GM12878 (cell line): ENCODE measurements at regions not wholly inside any gene's neighbourhood (a gene's known extent, or its start where the extent isn't known, plus 50 kb on each side); places are given as distances from the start of the nearest gene placed in this dataset.
A peak's percentile ranks its signal among the peaks of the same experiment; 100 is the strongest.

ENCODE experiments used
- ATAC-seq: fragments of 200-7000 bp; cut with Tn5 transposase; 3 replicates; pipeline ENCODE4 v1.9.1; 2020; ENCODE audit warnings: mild to moderate bottlenecking, moderate library complexity
- BruUV-seq: library from RNA; stranded (reverse); fragments of 400-500 nt; replicated peaks from 2 replicates; lab custom pipeline; 2021; lab: Mats Ljungman, UMichigan
- CTCF ChIA-PET: fragments of 300-600 bp; sonication (Branson Sonifier 250); formaldehyde crosslinking; extraction: SDS; loops from one replicate; lab custom pipeline; 2021; ENCODE audit warnings: inconsistent platforms; lab: Yijun Ruan, JAX
- POLR2A ChIA-PET: fragments of 350-600 bp; formaldehyde crosslinking; extraction: SDS; loops from one replicate; lab custom pipeline; 2021; ENCODE audit warnings: inconsistent platforms; lab: Charles Lee
- RAD21 ChIA-PET: fragments of 300-600 bp; sonication (Branson Sonifier 250); formaldehyde crosslinking; loops from one replicate; lab custom pipeline; 2023; ENCODE audit warnings: antibody characterized with exemption; ENCODE audit not compliant: unreplicated experiment; lab: Charles Lee
- SMC1A ChIA-PET: fragments of 300-600 bp; sonication (Branson Sonifier 250); formaldehyde crosslinking; loops from one replicate; lab custom pipeline; 2023; ENCODE audit not compliant: unreplicated experiment, uncharacterized antibody; lab: Charles Lee
- DNase-seq: peaks from one replicate; pipeline ENCODE4 v3.0.0-alpha.2; 2011; ENCODE audit warnings: low read depth, low spot score
- FAIRE-seq: peaks from 3 replicates; lab custom pipeline; 2011; peaks lifted over from hg19 to GRCh38; lab: Jason Lieb, UNC
- H2AFZ ChIP-seq: 2 replicates; pipeline ENCODE4 v1.6.0; 2011; ENCODE audit warnings: low read depth, low read length, control low read depth; ENCODE audit not compliant: control insufficient read depth
- H3K27ac ChIP-seq: 2 replicates; pipeline ENCODE4 v1.5.1; 2011; ENCODE audit warnings: control low read depth; ENCODE audit not compliant: control insufficient read depth, insufficient read depth
- H3K27me3 ChIP-seq, 2 experiments: replicated peaks in 1 of 2; 2 replicates each; pipeline versions ENCODE4 v1.6.0 to v1.6.1; 2011; ENCODE audit warnings: low read length in 1 of 2; ENCODE audit not compliant: control insufficient read depth in 2 of 2, insufficient read depth in 2 of 2
- H3K36me3 ChIP-seq, 2 experiments: 2 replicates each; pipeline ENCODE4 v1.5.1; 2011; ENCODE audit warnings: low read length in 1 of 2; ENCODE audit not compliant: control insufficient read depth in 2 of 2, insufficient read depth in 2 of 2
- H3K4me1 ChIP-seq: 2 replicates; pipeline ENCODE4 v1.6.1; 2011; ENCODE audit warnings: mild to moderate bottlenecking, low read length, moderate library complexity, mixed read lengths; ENCODE audit not compliant: control insufficient read depth, insufficient read depth
- H3K4me2 ChIP-seq: 2 replicates; pipeline ENCODE4 v1.6.0; 2011; ENCODE audit warnings: control low read depth; ENCODE audit not compliant: control insufficient read depth, insufficient read depth
- H3K4me3 ChIP-seq: fragments of 200-600 bp; sonication (generic); 2 replicates; pipeline ENCODE4 v1.5.1; 2016
- H3K79me2 ChIP-seq: 2 replicates; pipeline ENCODE4 v1.6.0; 2011; ENCODE audit warnings: low read length; ENCODE audit not compliant: control insufficient read depth, insufficient read depth
- H3K9ac ChIP-seq: 2 replicates; pipeline ENCODE4 v1.8.0; 2011; ENCODE audit warnings: low read length, control low read depth, mixed read lengths; ENCODE audit not compliant: control insufficient read depth, insufficient read depth
- H3K9me3 ChIP-seq: replicated peaks from 3 replicates; pipeline ENCODE4 v1.5.1; 2011; ENCODE audit warnings: mild to moderate bottlenecking, low read length; ENCODE audit not compliant: control insufficient read depth, insufficient read depth
- H4K20me1 ChIP-seq: 2 replicates; pipeline ENCODE4 v1.6.0; 2011; ENCODE audit not compliant: control insufficient read depth, insufficient read depth
- BHLHE40 ChIP-seq, 2 experiments: fragments of 450-650 bp in 1 of 2; IDR thresholded peaks; 2 replicates each; pipeline ENCODE4 v1.6.1; 2011 to 2017; ENCODE audit warnings: low read depth in 2 of 2, borderline replicate concordance in 1 of 2, improper control_type of control experiment in 1 of 2, low read length in 1 of 2, mild to moderate bottlenecking in 1 of 2
- NFXL1 ChIP-seq: fragments of 450-650 bp; IDR thresholded peaks from 2 replicates; pipeline ENCODE4 v1.6.1; 2017; ENCODE audit warnings: antibody characterized with exemption, mild to moderate bottlenecking, borderline replicate concordance
- SUPT20H ChIP-seq: IDR thresholded peaks from 2 replicates; pipeline ENCODE4 v1.6.1; 2011; ENCODE audit warnings: low read depth, mild to moderate bottlenecking, low read length, moderate library complexity, borderline replicate concordance; ENCODE audit not compliant: control insufficient read depth
- TBL1XR1 ChIP-seq: IDR thresholded peaks from 2 replicates; pipeline ENCODE4 v1.6.1; 2012; ENCODE audit warnings: low read depth, low read length, improper control_type of control experiment
- TCF3 ChIP-seq: IDR thresholded peaks from 2 replicates; pipeline ENCODE4 v1.6.1; 2012; ENCODE audit warnings: low read depth, mild to moderate bottlenecking, low read length, borderline replicate concordance; ENCODE audit not compliant: insufficient read depth
- WGBS: methylation state at CpG from one replicate; pipeline ENCODE4 v1.1.6; 2016; ENCODE audit warnings: low lambda C conversion rate; ENCODE audit not compliant: insufficient replicate concordance, insufficient coverage; ENCODE audit errors: missing lambda C conversion rate; 5-methylcytosine and 5-hydroxymethylcytosine counted together
- in situ Hi-C: fragments of 300-500 bp; cut with MboI; formaldehyde crosslinking; loops from 9 replicates; pipeline ENCODE4 v1.14.3; 2018; ENCODE audit warnings: mixed read lengths
- intact Hi-C: fragments of 100-400 bp; cut with micrococcal nuclease; formaldehyde crosslinking; loops from one replicate; pipeline ENCODE4 v1.14.2; 2022; ENCODE audit not compliant: unreplicated experiment
- TF ChIP-seq, protein P1 (sequence below): IDR thresholded peaks from 2 replicates; pipeline ENCODE4 v1.6.1; 2011; ENCODE audit warnings: low read depth, mild to moderate bottlenecking, low read length, moderate library complexity, borderline replicate concordance; ENCODE audit errors: extremely low read depth

DNA sequence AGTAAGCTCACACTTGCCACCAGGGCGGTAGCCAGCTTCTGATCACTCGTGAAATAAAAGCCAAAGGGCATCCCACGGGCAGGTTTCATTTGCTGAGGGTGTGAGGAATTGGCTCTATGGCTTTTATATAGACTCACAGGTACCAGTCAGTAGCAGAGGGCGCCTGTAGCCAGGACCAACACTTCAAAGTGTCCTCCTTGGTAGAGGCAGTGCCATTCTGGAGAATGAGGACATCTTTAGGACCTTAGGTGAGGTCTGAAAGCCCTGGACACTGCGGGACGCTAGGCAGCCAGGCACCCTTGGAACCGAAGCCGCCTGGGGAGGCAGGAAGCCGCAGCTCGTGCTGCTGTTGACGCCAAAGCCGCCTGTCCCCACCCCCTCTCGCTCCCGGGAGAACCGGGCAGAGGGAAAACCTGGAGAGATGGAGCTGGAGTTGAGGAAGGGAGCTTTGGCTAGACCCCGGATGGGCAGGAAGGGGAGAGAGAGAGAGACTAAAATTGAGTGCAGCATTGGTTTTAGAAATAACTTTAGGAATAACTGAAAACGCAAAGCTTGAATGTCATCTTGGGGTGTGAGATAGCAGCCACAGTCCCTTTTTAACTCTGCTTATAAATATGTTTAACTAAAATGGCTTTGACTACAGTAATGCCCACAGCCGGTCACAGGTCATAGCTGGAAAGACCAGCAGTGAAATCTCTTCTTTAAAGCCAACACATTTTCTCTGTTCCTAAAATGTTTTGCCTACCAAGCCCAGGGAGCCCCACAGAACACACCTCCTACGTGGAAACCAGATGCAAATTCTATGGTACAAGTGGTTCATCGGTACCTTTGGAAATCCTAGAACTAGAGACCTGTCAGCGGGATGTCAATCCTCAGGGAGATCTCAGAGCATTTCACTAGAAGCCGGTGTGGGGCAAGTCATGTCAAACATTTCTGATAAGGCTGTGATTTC, 128.5 kb upstream of the CDYL start:
- ChIA-PET RAD21 (no interaction called here), POLR2A (no interaction called here), CTCF (no interaction called here), SMC1A (no interaction called here)
- ATAC-seq (no peak), FAIRE-seq (no peak)
- peaks cover 0 to 2% of the 10 kb centered on the region in 2 experiments; a peak in 2 of 4 replicates for H3K27me3 ChIP-seq
- in situ Hi-C loops, result no loop called here
- H3K4me3 ChIP-seq, result no peak overlapping the region
- H3K36me3 ChIP-seq, result no peaks in the 10 kb centered on the region
- peak overlapping the region; percentile 20; the same call in 1 of the 2 replicates for H3K4me2 ChIP-seq
- H4K20me1 ChIP-seq, result no peaks in the 10 kb centered on the region
- no peak overlapping the region for H3K9ac ChIP-seq
- 10% methylated on average over 22 of the region's 22 CpGs for WGBS
- BruUV-seq, result no TSS peak
- H3K4me1 ChIP-seq, result no peaks in the 10 kb centered on the region
- H3K9me3 ChIP-seq, result no peaks in the 10 kb centered on the region
- TF ChIP-seq BHLHE40 (IDR thresholded peaks at IDR 0.05; ENCODE audit: borderline replicate concordance in 1 of 2, low read depth in 2 of 2, low read length in 1 of 2) (peak; percentile 19 to 46; a peak in 1 of 4 replicates), NFXL1 (no peak), TBL1XR1 (no peak), SUPT20H (no peak), TCF3 (no peak)
- TF ChIP-seq, protein P1, sequence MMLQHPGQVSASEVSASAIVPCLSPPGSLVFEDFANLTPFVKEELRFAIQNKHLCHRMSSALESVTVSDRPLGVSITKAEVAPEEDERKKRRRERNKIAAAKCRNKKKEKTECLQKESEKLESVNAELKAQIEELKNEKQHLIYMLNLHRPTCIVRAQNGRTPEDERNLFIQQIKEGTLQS, result no peak
- TF ChIP-seq, all 136 proteins: peak for 1
- no peak for DNase-seq
- Histone ChIP-seq H2AFZ (no peak overlapping the region), H3K79me2 (no peaks in the 10 kb centered on the region), H3K27ac (no peak overlapping the region)
- intact Hi-C loops, result no loop called here
